ENCODE measurements at regions not wholly inside any gene's neighbourhood (a gene's known extent, or its start where the extent isn't known, plus 50 kb on each side); places are given as distances from the start of the nearest gene placed in this dataset.

GRCh38 chr11:106479646-106480045 is 402.2 kb downstream of the AASDHPPT start:
- H3K27ac ChIP-seq (ENCODE audit: low read length): no peak overlapping the region
- in situ Hi-C loops (cut with HindIII; ENCODE audit: low pct_unique_long_range_greater_than_20kb, low sequenced_read_pairs): no loop called here
- CTCF ChIA-PET: no interaction called here
- ATAC-seq: no peak
- H3K9me3 ChIP-seq (ENCODE audit: control insufficient read depth, insufficient read depth, low read depth, low read length): peaks cover 3% of the 10 kb centered on the region; the same call in 1 of the 2 replicates
- no peaks in the 10 kb centered on the region for H3K36me3 ChIP-seq (ENCODE audit: control insufficient read depth, insufficient read depth, low read length)
- no peaks in the 10 kb centered on the region; the same call in 1 of the 2 replicates for H3K4me1 ChIP-seq (ENCODE audit: control insufficient read depth, insufficient read depth, low read length)
- POLR2A ChIA-PET: no interaction called here
- intact Hi-C loops (cut with micrococcal nuclease; ENCODE audit: unreplicated experiment): loop anchor here (10.0 kb wide), 1 partner anchor 65 kb away; no protein-coding TSS in a partner anchor
- TF ChIP-seq, protein P1, sequence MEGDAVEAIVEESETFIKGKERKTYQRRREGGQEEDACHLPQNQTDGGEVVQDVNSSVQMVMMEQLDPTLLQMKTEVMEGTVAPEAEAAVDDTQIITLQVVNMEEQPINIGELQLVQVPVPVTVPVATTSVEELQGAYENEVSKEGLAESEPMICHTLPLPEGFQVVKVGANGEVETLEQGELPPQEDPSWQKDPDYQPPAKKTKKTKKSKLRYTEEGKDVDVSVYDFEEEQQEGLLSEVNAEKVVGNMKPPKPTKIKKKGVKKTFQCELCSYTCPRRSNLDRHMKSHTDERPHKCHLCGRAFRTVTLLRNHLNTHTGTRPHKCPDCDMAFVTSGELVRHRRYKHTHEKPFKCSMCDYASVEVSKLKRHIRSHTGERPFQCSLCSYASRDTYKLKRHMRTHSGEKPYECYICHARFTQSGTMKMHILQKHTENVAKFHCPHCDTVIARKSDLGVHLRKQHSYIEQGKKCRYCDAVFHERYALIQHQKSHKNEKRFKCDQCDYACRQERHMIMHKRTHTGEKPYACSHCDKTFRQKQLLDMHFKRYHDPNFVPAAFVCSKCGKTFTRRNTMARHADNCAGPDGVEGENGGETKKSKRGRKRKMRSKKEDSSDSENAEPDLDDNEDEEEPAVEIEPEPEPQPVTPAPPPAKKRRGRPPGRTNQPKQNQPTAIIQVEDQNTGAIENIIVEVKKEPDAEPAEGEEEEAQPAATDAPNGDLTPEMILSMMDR (IDR thresholded peaks at IDR 0.05): no peak
- TF ChIP-seq, protein P2, sequence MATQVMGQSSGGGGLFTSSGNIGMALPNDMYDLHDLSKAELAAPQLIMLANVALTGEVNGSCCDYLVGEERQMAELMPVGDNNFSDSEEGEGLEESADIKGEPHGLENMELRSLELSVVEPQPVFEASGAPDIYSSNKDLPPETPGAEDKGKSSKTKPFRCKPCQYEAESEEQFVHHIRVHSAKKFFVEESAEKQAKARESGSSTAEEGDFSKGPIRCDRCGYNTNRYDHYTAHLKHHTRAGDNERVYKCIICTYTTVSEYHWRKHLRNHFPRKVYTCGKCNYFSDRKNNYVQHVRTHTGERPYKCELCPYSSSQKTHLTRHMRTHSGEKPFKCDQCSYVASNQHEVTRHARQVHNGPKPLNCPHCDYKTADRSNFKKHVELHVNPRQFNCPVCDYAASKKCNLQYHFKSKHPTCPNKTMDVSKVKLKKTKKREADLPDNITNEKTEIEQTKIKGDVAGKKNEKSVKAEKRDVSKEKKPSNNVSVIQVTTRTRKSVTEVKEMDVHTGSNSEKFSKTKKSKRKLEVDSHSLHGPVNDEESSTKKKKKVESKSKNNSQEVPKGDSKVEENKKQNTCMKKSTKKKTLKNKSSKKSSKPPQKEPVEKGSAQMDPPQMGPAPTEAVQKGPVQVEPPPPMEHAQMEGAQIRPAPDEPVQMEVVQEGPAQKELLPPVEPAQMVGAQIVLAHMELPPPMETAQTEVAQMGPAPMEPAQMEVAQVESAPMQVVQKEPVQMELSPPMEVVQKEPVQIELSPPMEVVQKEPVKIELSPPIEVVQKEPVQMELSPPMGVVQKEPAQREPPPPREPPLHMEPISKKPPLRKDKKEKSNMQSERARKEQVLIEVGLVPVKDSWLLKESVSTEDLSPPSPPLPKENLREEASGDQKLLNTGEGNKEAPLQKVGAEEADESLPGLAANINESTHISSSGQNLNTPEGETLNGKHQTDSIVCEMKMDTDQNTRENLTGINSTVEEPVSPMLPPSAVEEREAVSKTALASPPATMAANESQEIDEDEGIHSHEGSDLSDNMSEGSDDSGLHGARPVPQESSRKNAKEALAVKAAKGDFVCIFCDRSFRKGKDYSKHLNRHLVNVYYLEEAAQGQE (IDR thresholded peaks at IDR 0.05; ENCODE audit: insufficient read depth in 1 of 2, low read depth in 2 of 2, low read length in 1 of 2): no peak
- no peak for TF ChIP-seq SIN3A (IDR thresholded peaks at IDR 0.05; ENCODE audit: borderline replicate concordance, insufficient read depth, low read depth, low read length)
- TF ChIP-seq POLR2AphosphoS5 (IDR thresholded peaks at IDR 0.05; ENCODE audit: low read depth, low read length): no peak
- no peak for TF ChIP-seq TCF7L2 (IDR thresholded peaks at IDR 0.05; ENCODE audit: low read depth, low read length)
- H3K27me3 ChIP-seq (ENCODE audit: control insufficient read depth, insufficient read depth, low read length): no peaks in the 10 kb centered on the region
- no peak overlapping the region for H3K4me3 ChIP-seq (ENCODE audit: low read depth in 2 of 2, low read length in 2 of 2)
- no peak for DNase-seq (ENCODE audit: low read depth, low spot score)
- no TSS peak for BruUV-seq (replicated peaks)

DNA sequence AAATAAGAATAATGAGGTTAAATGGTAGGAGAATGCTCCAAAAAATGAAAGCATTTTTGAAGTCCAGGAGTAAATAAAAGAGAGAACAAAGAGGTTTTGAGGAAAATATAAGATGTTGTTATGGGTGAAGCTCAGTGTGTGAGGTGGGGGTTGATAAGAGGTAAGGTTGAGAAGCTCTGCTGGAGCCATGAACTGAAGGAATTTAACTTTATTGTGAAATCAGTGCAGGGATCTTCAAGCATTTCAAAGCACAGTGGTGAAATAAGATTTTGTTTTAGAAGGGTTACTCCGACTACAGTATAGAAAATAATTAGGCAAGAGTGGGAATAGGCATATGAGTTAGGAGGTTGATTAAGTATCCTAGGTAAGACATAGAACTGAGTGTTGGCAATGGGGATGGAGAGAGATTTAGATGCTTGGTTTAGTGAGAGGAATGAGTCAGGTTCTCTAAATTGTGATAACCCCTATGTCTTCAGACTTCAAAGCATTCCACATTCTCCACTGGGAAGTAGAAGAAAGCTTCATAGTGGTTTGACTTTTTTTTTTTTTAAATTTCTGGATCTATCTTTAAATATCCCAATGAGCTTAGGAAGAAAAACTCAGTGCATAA is 403.2 kb downstream of the AASDHPPT start:
- ChIA-PET CTCF (no interaction called here), POLR2A (no interaction called here)
- intact Hi-C loops (cut with micrococcal nuclease; ENCODE audit: unreplicated experiment) (no loop called here), in situ Hi-C loops (cut with HindIII; ENCODE audit: low pct_unique_long_range_greater_than_20kb, low sequenced_read_pairs) (no loop called here)
- TF ChIP-seq POLR2AphosphoS5 (IDR thresholded peaks at IDR 0.05; ENCODE audit: low read depth, low read length): no peak
- no peaks in the 10 kb centered on the region for H3K36me3 ChIP-seq (ENCODE audit: control insufficient read depth, insufficient read depth, low read length)
- ATAC-seq: no peak
- no peaks in the 10 kb centered on the region for H3K27me3 ChIP-seq (ENCODE audit: control insufficient read depth, insufficient read depth, low read length)
- no TSS peak for BruUV-seq (replicated peaks)
- no peaks in the 10 kb centered on the region; the same call in 1 of the 2 replicates for H3K9me3 ChIP-seq (ENCODE audit: control insufficient read depth, insufficient read depth, low read depth, low read length)
- DNase-seq (ENCODE audit: low read depth, low spot score): no peak
- no peak overlapping the region for H3K27ac ChIP-seq (ENCODE audit: low read length)
- H3K4me1 ChIP-seq (ENCODE audit: control insufficient read depth, insufficient read depth, low read length): no peaks in the 10 kb centered on the region; the same call in 1 of the 2 replicates
- H3K4me3 ChIP-seq (ENCODE audit: low read depth in 2 of 2, low read length in 2 of 2): no peak overlapping the region
